SH-SY5Y (cell line): ENCODE measurements at regions not wholly inside any gene's neighbourhood (a gene's known extent, or its start where the extent isn't known, plus 50 kb on each side); places are given as distances from the start of the nearest gene placed in this dataset.

ENCODE experiments used
- GATA2 ChIP-seq: IDR thresholded peaks from 2 replicates; pipeline ENCODE4 v1.6.1; 2011; ENCODE audit warnings: mild to moderate bottlenecking, low read depth, low read length
- GATA3 ChIP-seq: IDR thresholded peaks from 2 replicates; pipeline ENCODE4 v1.6.1; 2011; ENCODE audit warnings: low read depth, mild to moderate bottlenecking, low read length, moderate library complexity

DNA sequence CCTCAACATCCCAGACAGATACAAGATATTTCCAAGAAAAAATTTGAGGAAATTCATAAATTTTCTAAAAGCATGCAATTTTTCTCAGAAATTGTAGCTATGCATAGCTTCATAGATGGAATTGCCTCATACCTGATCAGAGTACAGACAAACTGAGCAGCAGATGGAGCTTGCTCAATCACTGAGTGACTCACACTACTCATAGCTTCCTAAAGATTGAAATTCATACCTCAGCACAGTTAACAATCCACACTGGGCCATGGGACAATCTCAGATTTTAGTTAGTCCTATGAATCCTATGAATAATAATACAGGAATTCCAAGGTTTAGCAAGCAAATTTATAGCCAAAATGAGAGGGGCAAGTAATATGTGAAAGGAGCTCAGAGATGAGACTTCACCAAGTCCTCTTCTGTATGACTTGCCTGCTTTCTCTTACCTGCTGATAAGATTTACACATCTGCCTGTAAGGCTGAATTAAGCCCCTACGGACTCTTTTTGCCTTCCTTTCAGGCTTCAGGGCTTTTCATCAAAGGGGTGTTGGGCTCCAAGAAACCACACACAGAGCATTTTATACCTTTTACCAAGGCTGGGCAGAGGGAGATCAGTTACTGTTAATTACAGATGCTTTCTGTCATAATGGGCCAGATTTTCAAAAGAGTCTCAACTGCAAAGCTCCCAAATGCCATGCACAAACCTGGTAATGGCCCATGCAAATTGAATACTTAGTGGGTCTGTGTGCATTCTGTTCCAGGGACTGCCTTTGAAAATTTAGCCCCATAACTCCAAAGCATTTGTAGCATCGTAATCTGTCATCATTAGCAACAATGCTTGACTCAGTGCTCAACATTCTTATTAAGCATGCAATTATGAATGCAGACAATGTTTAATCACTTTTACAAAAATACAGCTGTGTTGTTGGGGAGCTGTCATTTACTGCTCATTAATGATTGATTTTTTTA, 439.3 kb downstream of the DTWD2 start:
- TF ChIP-seq GATA3 (no peak), GATA2 (no peak)
